ENCODE measurements at regions not wholly inside any gene's neighbourhood (a gene's known extent, or its start where the extent isn't known, plus 50 kb on each side); places are given as distances from the start of the nearest gene placed in this dataset.

DNA sequence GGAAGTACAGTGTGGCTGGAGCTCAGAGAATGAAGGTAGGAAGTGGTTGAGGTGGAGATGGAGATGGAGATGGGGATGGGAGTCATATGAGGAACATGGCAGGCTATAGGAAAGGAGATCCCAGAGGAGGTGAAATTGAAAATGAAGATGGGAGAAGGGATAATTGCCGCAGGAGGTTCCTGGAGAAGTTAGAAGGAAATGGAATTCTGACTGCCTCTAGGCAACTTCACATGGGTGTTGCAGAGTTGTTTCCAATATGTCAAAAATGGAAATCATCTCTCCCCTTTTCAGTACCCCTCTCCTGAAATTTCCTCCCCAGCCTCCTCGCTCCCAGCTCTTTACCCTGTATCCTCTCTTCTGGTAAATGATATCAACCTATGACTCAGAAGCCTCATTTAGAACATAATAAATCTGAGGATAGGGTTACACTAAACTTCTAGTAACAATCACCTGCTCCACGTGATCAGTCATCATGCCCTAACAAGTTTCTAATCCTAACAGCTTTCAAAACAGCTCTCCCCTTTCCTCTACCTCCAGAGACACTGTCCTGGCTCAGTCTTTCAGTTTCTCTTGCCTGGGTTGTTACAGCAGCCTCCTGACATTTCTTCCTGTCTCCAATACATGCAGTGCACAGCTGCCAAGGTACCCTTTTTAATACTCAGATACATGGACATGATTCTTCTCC is 201.9 kb upstream of the RBMS1 start:
- TF ChIP-seq, protein P1, sequence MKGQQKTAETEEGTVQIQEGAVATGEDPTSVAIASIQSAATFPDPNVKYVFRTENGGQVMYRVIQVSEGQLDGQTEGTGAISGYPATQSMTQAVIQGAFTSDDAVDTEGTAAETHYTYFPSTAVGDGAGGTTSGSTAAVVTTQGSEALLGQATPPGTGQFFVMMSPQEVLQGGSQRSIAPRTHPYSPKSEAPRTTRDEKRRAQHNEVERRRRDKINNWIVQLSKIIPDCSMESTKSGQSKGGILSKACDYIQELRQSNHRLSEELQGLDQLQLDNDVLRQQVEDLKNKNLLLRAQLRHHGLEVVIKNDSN (IDR thresholded peaks at IDR 0.05): peak; percentile 77
- no peak for TF ChIP-seq TEAD4 (IDR thresholded peaks at IDR 0.05)

GRCh38 chr2:160696087-160696452 is 202.5 kb upstream of the RBMS1 start:
- TF ChIP-seq TAF1 (IDR thresholded peaks at IDR 0.05; ENCODE audit: low read depth) (no peak), EP300 (IDR thresholded peaks at IDR 0.05; ENCODE audit: borderline replicate concordance) (no peak), CEBPB (IDR thresholded peaks at IDR 0.05) (no peak)

DNA sequence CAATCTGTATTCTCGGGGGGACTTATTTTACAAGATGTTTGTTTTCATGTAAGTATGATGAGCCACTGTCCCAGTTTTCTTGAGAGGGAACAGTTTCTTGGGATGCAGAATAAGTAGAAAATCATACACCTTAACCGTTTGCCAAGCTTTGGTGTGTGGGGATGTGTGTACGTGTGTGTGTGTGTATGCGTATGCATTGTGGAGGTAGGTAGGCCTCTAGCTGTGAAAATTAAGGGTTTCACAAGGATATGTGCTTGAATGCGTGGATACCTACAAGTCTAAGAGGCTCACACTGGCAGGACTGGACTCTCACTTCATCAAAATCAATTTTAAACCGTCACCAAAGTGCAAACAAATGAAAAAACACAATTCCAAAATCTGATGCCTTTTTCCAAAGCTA is 204.2 kb upstream of the RBMS1 start:
- TF ChIP-seq TEAD4 (IDR thresholded peaks at IDR 0.05) (no peak), FOXM1 (IDR thresholded peaks at IDR 0.05; ENCODE audit: borderline replicate concordance, low read depth) (no peak), TAF1 (IDR thresholded peaks at IDR 0.05; ENCODE audit: low read depth) (no peak), CEBPB (IDR thresholded peaks at IDR 0.05) (no peak), RAD21 (IDR thresholded peaks at IDR 0.05; ENCODE audit: low read depth) (no peak), TCF12 (IDR thresholded peaks at IDR 0.05; ENCODE audit: low read depth) (no peak), EP300 (IDR thresholded peaks at IDR 0.05; ENCODE audit: borderline replicate concordance) (no peak), ZBTB7A (IDR thresholded peaks at IDR 0.05; ENCODE audit: low read depth) (no peak), YY1 (IDR thresholded peaks at IDR 0.05; ENCODE audit: low read depth) (no peak), NFIC (IDR thresholded peaks at IDR 0.05) (no peak), EGR1 (IDR thresholded peaks at IDR 0.05) (no peak), CREB1 (IDR thresholded peaks at IDR 0.05; ENCODE audit: low read depth) (no peak)
- TF ChIP-seq, protein P2, sequence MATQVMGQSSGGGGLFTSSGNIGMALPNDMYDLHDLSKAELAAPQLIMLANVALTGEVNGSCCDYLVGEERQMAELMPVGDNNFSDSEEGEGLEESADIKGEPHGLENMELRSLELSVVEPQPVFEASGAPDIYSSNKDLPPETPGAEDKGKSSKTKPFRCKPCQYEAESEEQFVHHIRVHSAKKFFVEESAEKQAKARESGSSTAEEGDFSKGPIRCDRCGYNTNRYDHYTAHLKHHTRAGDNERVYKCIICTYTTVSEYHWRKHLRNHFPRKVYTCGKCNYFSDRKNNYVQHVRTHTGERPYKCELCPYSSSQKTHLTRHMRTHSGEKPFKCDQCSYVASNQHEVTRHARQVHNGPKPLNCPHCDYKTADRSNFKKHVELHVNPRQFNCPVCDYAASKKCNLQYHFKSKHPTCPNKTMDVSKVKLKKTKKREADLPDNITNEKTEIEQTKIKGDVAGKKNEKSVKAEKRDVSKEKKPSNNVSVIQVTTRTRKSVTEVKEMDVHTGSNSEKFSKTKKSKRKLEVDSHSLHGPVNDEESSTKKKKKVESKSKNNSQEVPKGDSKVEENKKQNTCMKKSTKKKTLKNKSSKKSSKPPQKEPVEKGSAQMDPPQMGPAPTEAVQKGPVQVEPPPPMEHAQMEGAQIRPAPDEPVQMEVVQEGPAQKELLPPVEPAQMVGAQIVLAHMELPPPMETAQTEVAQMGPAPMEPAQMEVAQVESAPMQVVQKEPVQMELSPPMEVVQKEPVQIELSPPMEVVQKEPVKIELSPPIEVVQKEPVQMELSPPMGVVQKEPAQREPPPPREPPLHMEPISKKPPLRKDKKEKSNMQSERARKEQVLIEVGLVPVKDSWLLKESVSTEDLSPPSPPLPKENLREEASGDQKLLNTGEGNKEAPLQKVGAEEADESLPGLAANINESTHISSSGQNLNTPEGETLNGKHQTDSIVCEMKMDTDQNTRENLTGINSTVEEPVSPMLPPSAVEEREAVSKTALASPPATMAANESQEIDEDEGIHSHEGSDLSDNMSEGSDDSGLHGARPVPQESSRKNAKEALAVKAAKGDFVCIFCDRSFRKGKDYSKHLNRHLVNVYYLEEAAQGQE (IDR thresholded peaks at IDR 0.05; ENCODE audit: low read depth): no peak
- TF ChIP-seq, protein P1 (IDR thresholded peaks at IDR 0.05): no peak
- TF ChIP-seq, protein P3, sequence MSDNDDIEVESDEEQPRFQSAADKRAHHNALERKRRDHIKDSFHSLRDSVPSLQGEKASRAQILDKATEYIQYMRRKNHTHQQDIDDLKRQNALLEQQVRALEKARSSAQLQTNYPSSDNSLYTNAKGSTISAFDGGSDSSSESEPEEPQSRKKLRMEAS (IDR thresholded peaks at IDR 0.05): no peak

DNA sequence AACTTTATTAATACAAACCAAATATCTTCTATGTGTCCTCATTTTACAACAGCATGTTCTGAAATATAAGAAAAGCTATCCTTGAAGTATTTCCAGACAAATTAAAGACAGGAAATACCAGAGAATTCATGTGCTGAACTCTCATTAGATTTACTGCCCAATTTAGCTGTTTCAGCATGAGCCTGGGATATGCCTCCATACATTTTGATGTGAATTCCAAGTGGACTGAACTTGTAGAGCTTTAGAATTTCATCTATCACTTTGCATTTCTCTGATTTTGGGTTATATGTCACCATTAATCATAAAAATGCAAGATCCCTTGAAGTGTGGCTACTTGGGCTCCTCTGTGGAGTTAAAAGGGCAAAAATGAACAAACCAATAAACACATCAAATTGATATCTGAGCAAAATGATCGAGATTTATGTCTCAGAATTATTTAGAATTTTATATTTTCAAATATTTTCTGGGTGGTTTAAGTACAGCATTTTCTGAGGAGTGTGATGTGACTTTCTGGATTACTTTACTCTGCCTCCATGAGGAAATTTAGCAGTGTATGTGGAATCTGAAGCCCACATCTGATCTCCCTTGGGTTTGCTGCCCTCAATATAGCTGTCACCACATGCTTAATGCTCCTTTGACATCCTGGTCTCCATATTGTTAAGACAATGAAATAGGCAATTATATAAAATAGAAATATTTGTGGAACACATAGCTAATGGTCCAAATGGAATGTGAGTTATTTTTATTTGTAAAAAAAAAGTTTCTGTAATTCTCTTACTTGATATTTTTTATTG is 206.6 kb upstream of the RBMS1 start:
- no peak for TF ChIP-seq TCF12 (IDR thresholded peaks at IDR 0.05; ENCODE audit: low read depth)
- no peak for TF ChIP-seq EP300 (IDR thresholded peaks at IDR 0.05; ENCODE audit: borderline replicate concordance)
- TF ChIP-seq CEBPB (IDR thresholded peaks at IDR 0.05): no peak
- TF ChIP-seq NFIC (IDR thresholded peaks at IDR 0.05): no peak
- no peak for TF ChIP-seq FOXM1 (IDR thresholded peaks at IDR 0.05; ENCODE audit: borderline replicate concordance, low read depth)
- TF ChIP-seq, protein P1 (IDR thresholded peaks at IDR 0.05): no peak
- TF ChIP-seq, protein P3 (IDR thresholded peaks at IDR 0.05): no peak
- no peak for TF ChIP-seq YY1 (IDR thresholded peaks at IDR 0.05; ENCODE audit: low read depth)
- no peak for TF ChIP-seq EGR1 (IDR thresholded peaks at IDR 0.05)
- no peak for TF ChIP-seq CREB1 (IDR thresholded peaks at IDR 0.05; ENCODE audit: low read depth)
- TF ChIP-seq TEAD4 (IDR thresholded peaks at IDR 0.05): no peak
- no peak for TF ChIP-seq ZBTB7A (IDR thresholded peaks at IDR 0.05; ENCODE audit: low read depth)
- no peak for TF ChIP-seq TAF1 (IDR thresholded peaks at IDR 0.05; ENCODE audit: low read depth)
- no peak for TF ChIP-seq RAD21 (IDR thresholded peaks at IDR 0.05; ENCODE audit: low read depth)
- TF ChIP-seq, protein P2 (IDR thresholded peaks at IDR 0.05; ENCODE audit: low read depth): no peak

GRCh38 chr2:160701822-160702221 is 208.2 kb upstream of the RBMS1 start:
- TF ChIP-seq, protein P1 (IDR thresholded peaks at IDR 0.05): no peak
- TF ChIP-seq RAD21 (IDR thresholded peaks at IDR 0.05; ENCODE audit: low read depth) (no peak), EP300 (IDR thresholded peaks at IDR 0.05; ENCODE audit: borderline replicate concordance) (no peak), TCF12 (IDR thresholded peaks at IDR 0.05; ENCODE audit: low read depth) (no peak), NFIC (IDR thresholded peaks at IDR 0.05) (no peak), FOXM1 (IDR thresholded peaks at IDR 0.05; ENCODE audit: borderline replicate concordance, low read depth) (no peak), CREB1 (IDR thresholded peaks at IDR 0.05; ENCODE audit: low read depth) (no peak), TEAD4 (IDR thresholded peaks at IDR 0.05) (no peak), EGR1 (IDR thresholded peaks at IDR 0.05) (no peak), YY1 (IDR thresholded peaks at IDR 0.05; ENCODE audit: low read depth) (no peak), TAF1 (IDR thresholded peaks at IDR 0.05; ENCODE audit: low read depth) (no peak), ZBTB7A (IDR thresholded peaks at IDR 0.05; ENCODE audit: low read depth) (no peak), CEBPB (IDR thresholded peaks at IDR 0.05) (no peak)
- TF ChIP-seq, protein P2 (IDR thresholded peaks at IDR 0.05; ENCODE audit: low read depth): no peak
- TF ChIP-seq, protein P3 (IDR thresholded peaks at IDR 0.05): no peak

Data from Ishikawa (cell line).